ENCODE measurements at regions not wholly inside any gene's neighbourhood (a gene's known extent, or its start where the extent isn't known, plus 50 kb on each side); places are given as distances from the start of the nearest gene placed in this dataset.

- TF ChIP-seq CTCF (IDR thresholded peaks at IDR 0.05 in 4 of 5, conservative IDR thresholded peaks at IDR 0.05 in 1 of 5) (no peak), POLR2A (IDR thresholded peaks at IDR 0.05) (no peak)
These were observed 552.7 kb downstream of the C6orf118 start for GRCh38 chr6:164756723-164757122.

Data from gastrocnemius medialis (tissue), 4 donors.